Limb (tissue), 2 donors: ENCODE measurements at regions not wholly inside any gene's neighbourhood (a gene's known extent, or its start where the extent isn't known, plus 50 kb on each side); places are given as distances from the start of the nearest gene placed in this dataset.

Experiments
- DNase-seq, 2 donors: peaks; one replicate each; pipeline ENCODE4 v3.0.0-alpha.2; 2016; ENCODE audit errors: extremely low spot score in 2 of 2

DNA sequence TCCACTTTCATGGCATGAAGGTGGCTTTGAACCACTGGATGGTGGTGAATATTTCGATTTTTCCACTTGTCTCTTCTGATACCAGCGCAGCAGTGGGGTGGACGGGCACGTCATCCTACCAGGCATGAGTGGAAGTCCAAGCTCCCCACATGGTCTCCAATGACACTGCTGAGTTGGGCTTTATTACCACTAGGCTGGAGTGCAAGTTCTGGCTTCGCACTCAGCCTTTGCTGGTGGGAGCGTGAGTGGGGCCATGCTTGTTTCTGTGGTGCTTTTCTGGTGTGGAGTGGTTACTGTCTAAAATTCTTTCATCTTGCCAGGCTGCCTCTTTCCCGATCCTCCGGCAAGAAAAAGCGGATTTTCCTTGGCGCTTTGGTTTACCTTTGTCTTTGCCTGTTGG, 70.1 kb upstream of the SDK1 start:
- DNase-seq: no peak

DNA sequence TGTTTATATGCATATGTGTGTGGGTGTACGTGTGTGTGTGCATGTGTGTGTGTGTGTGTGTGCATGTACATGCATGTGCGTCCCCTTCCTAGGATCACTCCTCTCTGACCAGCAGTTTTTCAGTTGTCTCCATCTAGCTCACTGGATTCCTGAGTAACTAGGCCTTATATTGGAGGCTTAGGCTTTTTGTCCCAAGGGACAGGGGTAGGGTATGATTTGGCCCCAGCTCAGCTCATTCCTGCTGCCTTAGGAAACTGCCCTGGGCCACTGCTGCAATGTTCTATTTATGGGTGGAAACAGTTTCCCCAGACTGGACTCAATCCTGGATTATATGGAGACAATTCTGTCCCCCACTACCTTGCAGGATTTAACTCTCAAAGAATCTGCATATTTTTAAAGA, 68.8 kb upstream of the SDK1 start:
- no peak for DNase-seq

DNA sequence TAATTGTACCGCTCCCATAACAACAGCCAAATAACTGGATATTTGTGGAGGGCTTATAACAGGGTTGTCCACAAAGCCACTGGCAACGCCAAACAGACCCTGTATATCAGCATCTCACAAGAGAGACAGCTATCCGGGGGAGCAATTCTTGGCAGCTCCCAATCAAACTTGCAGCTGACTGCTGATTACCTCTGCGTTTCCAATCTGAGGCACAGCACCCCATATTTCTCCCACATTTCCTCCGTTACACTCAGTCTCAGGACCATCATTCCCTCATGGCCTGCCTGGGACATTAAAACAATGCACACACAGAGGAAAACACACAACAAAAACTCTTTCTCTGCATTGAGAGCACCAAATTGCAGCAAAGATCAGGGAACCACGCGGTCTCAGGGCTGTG, 67.8 kb upstream of the SDK1 start:
- no peak for DNase-seq

DNA sequence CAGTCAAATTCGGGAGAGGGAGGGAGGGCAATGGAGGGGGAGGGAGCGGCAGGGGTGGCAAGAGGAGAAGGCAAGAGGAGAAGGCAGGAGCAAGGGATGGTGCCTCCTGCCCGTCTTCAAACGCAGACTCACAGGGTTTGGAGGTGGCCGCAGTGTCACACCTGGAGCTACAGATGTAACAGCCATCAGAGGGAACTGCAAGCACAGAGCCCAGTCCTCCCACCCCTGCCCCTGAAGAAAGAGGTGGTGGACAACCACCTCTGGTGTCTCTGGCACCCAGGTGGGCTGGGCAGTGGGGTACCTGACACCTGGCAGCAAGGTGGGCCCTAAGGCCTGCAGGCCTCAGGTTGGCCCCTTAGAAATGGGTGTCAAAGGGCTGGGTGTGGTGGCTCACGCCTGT, 67.0 kb upstream of the SDK1 start:
- no peak for DNase-seq

DNA sequence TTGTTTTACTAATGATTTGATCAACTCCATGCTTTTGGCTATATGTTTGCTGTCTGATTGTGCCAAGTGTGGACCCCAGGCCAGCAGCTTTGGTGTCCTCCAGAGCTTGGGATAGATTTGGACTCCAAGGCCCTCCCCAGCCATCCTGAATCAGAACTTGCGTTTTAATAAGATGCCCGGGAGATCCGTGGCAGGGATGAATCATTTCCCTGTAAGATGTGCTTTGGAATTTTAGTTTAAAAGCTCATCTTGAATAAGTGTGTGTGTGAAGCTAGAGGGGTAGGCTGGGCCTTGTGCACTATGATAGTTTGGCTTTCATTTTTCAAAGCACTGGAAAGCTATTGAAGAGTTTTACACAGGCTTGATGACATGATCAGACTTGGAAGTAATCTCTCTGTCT, 66.2 kb upstream of the SDK1 start:
- no peak for DNase-seq

DNA sequence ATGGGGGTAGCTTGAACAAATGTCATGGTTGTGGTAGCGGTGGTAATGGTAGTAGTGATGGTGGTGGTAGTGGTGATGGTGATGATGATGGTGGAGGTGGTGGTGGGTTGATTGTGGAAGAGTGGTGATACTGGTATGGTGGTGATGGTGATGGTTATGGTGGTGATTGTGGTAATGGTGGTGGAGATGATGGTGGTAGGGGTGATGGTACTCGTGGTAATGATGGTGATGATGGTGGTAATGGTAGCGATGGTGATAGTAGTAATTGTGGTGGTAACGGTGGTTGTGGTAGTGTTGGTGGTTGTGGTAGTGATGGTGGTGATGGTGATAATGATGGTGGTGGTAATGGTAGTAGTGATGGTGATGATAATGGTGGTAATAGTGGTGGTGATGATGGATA, 65.7 kb upstream of the SDK1 start:
- DNase-seq: no peak

DNA sequence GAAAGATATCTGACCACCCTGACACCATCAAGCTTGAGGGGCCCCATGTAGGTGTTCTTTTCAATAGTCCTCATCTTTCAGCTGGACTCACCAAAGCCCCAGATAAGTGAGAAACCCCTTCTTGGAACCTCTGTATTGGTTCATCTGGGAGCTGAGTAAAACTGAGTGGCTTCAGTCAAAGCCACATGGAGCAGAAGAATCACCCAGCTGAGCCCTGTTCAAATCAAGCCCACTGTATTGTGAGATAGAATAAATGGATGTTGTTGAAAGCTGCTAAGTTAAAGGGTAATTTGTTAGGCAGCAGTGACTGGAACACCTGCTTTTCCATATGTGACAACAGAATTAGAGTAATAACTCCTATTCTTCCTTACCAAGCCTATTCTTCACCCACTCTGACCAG, 64.8 kb upstream of the SDK1 start:
- DNase-seq: no peak

DNA sequence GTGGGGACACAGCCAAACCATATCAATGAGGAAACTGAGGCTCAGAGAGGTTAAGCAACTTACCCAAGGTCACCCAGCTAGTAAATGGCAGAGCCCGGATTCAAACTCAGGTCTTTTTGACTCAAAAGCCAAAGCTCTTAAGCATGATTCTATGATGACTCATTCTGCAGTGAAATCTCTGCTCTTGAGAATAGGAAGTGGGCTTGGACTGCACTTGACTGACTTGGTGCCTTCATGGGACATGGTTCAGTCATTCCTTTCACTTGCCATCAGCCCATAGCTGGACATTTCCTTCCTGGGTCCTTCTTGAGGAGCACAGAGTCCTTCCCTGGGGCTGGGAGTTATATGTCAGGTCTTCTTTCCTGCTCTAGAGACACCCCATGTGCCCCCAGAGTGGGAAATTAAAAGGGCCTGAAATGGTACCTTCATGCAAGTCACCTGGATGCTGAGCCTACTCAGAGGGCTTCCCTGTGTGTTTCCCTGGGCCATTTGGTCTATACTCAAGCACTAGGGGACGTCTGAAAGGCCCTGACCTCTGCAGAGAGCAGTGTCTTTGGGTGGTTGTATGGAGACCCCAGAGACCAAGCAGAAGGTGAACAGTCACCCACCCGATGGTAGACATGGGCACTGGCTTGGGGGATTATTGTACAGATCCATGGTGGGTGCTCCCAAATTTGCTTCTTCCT, 62.4 kb upstream of the SDK1 start:
- no peak for DNase-seq

DNA sequence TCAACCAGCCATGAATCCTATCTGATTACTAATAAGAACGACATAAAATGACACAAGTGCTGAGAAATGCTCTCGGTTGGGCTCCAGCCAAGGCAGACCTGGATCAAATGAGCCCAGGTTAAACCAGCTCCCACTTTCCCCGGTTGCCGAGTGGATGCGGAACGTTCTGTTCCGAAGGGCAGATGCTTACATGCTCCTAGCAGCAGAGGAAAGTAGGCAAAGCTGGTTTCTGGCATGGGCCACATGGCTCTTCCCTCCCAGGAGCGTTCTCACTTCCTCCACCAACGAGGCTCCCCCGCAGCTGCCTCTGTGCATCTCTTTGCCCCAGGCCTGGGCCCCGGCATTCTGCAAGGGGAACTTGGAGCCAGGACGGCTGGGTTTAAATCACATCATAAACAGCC, 61.8 kb upstream of the SDK1 start:
- DNase-seq: no peak

DNA sequence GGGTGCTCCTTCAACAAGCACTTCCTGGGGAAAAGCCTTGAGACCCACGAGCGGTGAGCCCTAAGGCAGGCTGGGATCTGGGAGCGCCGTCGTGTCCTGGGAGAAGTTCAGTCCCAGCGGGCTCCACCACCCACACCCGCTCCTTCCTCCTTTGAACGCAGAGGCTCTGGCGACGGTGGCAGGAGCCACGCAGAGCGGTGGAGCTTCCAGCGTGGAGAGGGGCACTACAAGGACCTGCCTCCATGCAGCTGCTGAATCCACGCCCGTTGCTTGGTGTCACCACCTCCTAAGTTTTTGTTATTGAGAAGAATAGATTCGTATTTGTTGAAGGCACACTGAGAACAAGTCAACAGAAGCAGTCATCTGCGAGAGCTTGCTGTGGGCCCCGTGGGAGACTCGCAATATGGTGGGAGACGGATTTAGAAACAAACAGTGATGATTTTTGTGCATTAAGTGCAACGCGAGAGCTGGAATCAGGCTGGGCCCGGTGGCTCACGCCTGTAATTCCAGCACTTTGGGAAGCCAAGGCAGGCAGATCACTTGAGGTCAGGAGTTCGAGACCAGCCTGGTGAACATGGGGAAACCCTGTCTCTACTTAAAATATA, 60.1 kb upstream of the SDK1 start:
- DNase-seq: no peak

DNA sequence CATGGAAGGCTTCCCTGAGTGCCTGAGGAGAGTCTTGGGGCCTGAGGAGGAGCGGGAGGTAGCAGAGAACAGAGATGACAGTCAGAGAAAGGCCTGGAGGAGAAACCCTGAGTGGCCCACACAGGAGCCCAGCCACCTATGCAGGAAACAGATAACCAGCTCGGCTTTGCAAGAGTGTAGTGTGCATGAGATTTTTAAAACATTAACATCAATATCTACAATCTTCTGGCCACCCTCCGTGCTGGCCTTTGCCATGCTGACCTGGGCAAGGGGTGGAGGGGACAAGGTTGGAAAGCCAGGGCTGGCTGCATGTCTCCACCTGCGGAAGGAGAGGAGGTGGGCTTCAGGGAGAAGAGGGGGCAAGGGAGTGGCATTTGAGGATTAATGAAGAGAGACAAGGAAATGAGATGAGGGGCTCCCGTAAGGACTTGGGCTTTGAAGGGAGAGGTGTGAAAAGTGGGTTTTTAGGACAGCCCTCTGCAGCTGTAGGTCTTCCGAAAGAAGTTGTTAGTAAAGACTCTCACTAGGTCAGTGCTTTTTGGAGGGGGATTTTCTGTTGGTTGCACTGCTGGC, 59.3 kb upstream of the SDK1 start:
- DNase-seq: no peak

DNA sequence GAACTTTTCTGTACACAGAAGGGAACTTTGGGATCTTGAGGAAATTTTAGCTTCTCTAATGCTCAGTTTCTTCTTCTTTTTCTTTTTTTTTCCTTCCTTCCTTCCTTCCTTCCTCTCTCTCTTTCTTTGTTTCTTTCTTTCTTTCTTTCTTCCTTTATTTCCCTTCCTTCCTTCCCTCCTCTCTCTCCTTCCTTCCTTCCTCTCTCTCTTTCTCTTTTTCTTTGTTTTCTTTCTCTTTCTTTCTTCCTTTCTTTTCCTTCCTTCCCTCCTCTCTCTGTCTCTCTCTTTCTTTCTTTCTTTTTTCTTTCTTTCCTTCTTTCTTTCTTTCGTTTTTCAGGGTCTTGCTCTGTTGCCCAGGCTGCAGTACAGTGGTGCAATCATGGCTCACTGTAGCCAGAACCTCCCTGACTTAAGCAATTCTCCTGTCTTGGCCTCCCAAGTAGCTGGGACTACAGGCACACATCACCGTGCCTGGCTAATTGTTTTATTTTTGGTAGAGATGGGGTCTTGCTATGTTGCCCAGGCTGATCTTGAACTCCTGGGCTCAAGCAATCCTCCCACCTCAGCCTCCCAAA, 58.6 kb upstream of the SDK1 start:
- no peak for DNase-seq

DNA sequence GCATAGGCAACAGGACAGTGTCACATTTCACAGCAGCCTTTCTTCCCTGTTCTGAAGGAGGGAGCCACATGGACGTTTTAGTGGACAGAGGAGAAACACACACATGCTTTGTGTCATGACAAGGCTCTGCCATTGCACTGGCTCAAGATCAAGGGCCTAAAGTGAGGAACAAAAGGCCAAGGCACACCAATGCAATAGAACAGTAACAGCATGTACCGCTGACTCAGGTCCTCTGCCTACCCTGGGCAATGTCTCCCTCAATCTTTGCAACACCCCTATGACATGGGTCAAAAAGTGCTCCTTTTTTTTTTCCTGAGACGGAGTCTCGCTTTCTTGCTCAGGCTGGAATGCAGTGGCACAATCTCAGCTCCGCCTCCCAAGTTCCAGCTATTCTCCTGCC, 57.8 kb upstream of the SDK1 start:
- DNase-seq: no peak

DNA sequence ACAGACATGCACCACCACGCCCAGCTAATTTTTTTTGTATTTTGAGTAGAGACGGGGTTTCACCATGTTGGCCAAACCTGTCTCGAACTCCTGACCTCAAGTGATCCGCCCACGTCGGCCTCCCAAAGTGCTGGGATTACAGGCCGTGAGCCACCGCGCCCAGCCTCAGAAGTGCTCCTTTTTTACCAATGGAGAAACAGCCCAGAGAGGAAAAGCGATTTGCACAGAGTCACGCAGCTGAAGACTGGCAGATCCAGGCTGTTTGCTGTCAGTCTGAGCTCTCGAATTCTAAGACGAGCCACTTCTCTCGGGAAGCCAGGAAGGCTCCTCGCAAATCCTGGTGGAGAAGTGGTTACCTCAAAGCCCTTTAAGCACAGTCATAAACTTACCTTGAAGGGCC, 57.4 kb upstream of the SDK1 start:
- DNase-seq: no peak

DNA sequence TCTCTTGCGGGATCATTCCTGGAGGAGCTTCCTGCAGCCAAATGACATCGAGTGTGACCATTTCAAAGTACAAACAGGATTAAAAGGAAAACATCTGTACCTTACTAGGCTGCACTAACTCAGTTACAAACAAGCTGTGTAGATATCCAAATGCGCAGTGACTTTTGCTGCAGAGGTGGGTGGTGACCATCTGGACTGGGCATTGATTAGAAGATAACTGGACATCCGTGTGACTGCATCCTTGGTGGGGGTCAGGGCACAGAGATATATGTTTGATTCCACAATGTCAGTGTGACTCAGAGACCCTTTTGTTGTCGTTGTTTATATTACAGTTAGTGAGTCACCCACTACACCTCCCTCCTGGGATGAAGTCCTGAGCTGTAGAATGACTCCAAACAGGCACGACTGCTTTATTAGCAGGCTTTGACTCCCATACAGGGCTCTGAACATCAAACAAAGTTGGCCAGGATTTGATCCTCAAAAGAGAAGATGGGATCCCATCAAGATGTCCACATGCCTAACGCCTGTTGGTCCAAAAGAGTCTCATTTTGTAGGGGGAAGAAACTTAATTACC, 56.7 kb upstream of the SDK1 start:
- no peak for DNase-seq

DNA sequence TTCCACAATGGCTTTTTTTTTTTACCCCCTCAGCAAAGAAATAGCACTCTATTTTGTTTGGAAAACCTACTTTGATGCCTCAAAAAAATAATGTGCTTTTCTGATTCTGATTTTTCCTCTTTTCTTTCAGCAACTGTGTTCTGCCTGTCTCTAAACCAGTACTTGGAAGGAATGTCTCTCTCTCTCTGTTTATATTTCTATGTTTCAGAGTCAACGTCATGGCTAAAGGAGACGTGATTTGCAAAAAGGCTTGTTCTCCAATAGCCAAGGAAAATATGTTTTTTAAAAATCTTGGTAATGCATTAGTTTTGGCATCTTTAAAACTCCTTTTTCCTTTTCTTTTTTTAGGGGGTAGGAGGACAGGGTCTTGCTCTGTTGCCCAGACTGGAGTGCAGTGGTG, 56.0 kb upstream of the SDK1 start:
- no peak for DNase-seq

DNA sequence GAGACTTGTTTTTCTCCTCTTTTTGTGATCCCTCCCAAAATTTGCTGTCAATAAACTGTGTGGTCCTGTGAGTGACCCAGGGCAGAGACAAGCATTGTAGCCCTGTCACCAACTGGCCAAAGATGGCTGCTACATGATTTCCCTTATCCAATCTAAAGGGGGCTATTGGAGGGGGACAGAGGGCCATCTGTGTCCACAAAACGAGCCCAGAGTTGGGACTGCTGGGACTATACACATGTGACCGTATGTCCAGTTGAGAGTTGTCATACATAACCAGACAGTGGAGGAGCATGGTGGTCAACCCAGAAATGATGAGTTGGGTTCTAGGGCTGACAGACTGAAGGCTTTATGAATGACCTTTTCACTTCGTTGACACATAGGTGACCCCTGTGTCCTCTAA, 55.3 kb upstream of the SDK1 start:
- DNase-seq: no peak

DNA sequence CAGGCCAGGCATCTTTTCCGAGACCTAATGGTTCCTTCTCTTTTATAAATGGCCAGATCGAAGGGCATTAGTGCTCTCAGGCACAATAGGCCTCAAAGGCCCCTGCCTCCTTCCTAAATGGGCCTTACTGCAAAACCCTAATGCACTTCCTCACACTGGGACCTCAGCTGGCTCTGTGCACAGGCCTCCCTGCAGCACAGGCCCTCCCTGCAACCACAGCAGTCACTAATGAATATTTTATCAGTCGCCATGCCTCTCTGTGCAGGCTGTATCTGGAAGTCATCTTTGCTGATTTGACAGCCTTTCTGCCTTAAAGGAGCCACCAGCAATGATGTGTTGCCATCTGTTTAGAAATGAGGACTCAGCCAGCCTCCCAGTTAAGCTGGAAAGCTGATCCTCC, 54.9 kb upstream of the SDK1 start:
- DNase-seq: no peak

DNA sequence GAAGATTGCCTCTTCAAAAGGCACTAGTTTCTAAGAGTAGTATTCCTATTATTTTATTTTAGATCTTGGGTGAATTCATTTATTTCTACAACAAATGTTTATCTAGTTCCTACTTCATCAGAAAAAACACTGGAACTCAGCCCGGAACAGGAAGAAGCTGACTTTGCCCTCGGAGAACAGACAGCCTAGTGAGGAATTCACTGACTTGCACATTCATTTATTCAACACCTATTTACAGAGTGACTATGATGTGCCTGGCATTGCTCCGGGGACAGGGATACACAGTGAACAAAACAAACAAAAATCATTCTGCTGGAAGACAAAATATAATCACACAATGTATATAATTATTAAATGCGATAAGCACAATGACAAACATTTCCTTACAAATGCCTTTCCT, 54.4 kb upstream of the SDK1 start:
- DNase-seq: no peak

DNA sequence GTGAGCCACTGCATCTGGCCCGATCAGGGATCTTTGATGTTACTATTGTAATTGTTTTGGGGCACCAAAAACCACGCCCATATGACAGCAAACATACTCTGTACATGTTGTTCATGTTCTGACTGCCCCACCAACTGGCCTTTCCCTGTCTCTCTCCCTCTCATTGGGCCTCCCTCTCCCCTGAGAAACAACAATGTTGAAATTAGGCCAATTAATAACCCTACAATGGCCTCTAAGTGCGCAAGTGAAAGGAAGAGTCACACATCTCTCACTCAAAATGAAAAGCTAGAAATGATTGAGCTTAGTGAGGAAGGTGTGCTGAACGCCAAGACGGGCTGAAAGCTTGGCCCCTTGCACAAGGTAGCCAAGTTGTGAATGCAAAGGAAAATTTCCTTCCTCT, 50.3 kb upstream of the SDK1 start:
- no peak for DNase-seq
